ENCODE measurements at regions not wholly inside any gene's neighbourhood (a gene's known extent, or its start where the extent isn't known, plus 50 kb on each side); places are given as distances from the start of the nearest gene placed in this dataset.

GRCh38 chr5:124090115-124090514 lies 578.1 kb downstream of the CSNK1G3 start:
- TF ChIP-seq ZNF318 (CRISPR knock-in tag; IDR thresholded peaks at IDR 0.05), result no peak
- no peak for TF ChIP-seq CEBPG (CRISPR knock-in tag; IDR thresholded peaks at IDR 0.05)
- TF ChIP-seq ZFP36 (IDR thresholded peaks at IDR 0.05; ENCODE audit: borderline replicate concordance, low read depth, low read length, partially characterized antibody), result no peak
- no peak for TF ChIP-seq MAX (IDR thresholded peaks at IDR 0.05)
- no peak for TF ChIP-seq HMGXB3 (CRISPR knock-in tag; IDR thresholded peaks at IDR 0.05; ENCODE audit: borderline replicate concordance)
- no peak for TF ChIP-seq TARDBP (CRISPR knock-in tag; IDR thresholded peaks at IDR 0.05)
- no peak for TF ChIP-seq TAF1 (CRISPR knock-in tag; IDR thresholded peaks at IDR 0.05)
- no peak for TF ChIP-seq ZNF281 (CRISPR knock-in tag; IDR thresholded peaks at IDR 0.05; ENCODE audit: borderline replicate concordance)
- TF ChIP-seq EZH2 (conservative IDR thresholded peaks at IDR 0.05; ENCODE audit: low read depth, low read length), result no peak
- no peak for TF ChIP-seq CTCF (CRISPR knock-in tag; IDR thresholded peaks at IDR 0.05)
- TF ChIP-seq REST (IDR thresholded peaks at IDR 0.05; ENCODE audit: borderline replicate concordance in 1 of 2, low read depth in 1 of 2, low read length in 2 of 2), result no peak
- no peak for TF ChIP-seq ARHGAP35 (CRISPR knock-in tag; IDR thresholded peaks at IDR 0.05; ENCODE audit: borderline replicate concordance)
- no peak for TF ChIP-seq ZNF274 (CRISPR knock-in tag; IDR thresholded peaks at IDR 0.05)
- no peak for TF ChIP-seq EP300 (IDR thresholded peaks at IDR 0.05; ENCODE audit: low read depth in 2 of 2, low read length in 2 of 2)
- TF ChIP-seq EP300 (CRISPR knock-in tag; IDR thresholded peaks at IDR 0.05; ENCODE audit: borderline replicate concordance), result no peak
